ENCODE measurements at regions not wholly inside any gene's neighbourhood (a gene's known extent, or its start where the extent isn't known, plus 50 kb on each side); places are given as distances from the start of the nearest gene placed in this dataset.

GRCh38 chr16:85402910-85403692 is 210.0 kb upstream of the GSE1 start:
- no peaks in the 10 kb centered on the region for H3K27me3 ChIP-seq (ENCODE audit: control insufficient read depth, insufficient read depth, low read length)
- WGBS (ENCODE audit: insufficient coverage, insufficient read length) = no CpG with 5 or more reads among the region's 19 CpGs
- DNase-seq (ENCODE audit: low read depth, low spot score) = no peak
- H3K27ac ChIP-seq (ENCODE audit: low read length) = no peak overlapping the region
- no peaks in the 10 kb centered on the region for H3K36me3 ChIP-seq (ENCODE audit: control insufficient read depth, insufficient read depth, low read length)
- H3K9me3 ChIP-seq (ENCODE audit: control insufficient read depth, insufficient read depth, low read length) = no peaks in the 10 kb centered on the region
- H3K4me1 ChIP-seq (ENCODE audit: control insufficient read depth, insufficient read depth, low read length) = peaks cover 6% of the 10 kb centered on the region
- H3K4me3 ChIP-seq (ENCODE audit: low read length) = no peak overlapping the region

GRCh38 chr16:85403693-85404092 is 209.4 kb upstream of the GSE1 start:
- Histone ChIP-seq H3K36me3 (ENCODE audit: control insufficient read depth, insufficient read depth, low read length) (no peaks in the 10 kb centered on the region), H3K27me3 (ENCODE audit: control insufficient read depth, insufficient read depth, low read length) (no peaks in the 10 kb centered on the region), H3K4me3 (ENCODE audit: low read length) (no peak overlapping the region), H3K27ac (ENCODE audit: low read length) (no peak overlapping the region), H3K4me1 (ENCODE audit: control insufficient read depth, insufficient read depth, low read length) (peaks cover 6% of the 10 kb centered on the region), H3K9me3 (ENCODE audit: control insufficient read depth, insufficient read depth, low read length) (no peaks in the 10 kb centered on the region)
- WGBS (ENCODE audit: insufficient coverage, insufficient read length) = no CpG with 5 or more reads among the region's 6 CpGs
- no peak for DNase-seq (ENCODE audit: low read depth, low spot score)

GRCh38 chr16:85412911-85413520 is 200.1 kb upstream of the GSE1 start:
- no peaks in the 10 kb centered on the region for H3K9me3 ChIP-seq (ENCODE audit: control insufficient read depth, insufficient read depth, low read length)
- no peak overlapping the region for H3K4me3 ChIP-seq (ENCODE audit: low read length)
- no peak overlapping the region for H3K27ac ChIP-seq (ENCODE audit: low read length)
- H3K4me1 ChIP-seq (ENCODE audit: control insufficient read depth, insufficient read depth, low read length) = no peaks in the 10 kb centered on the region; the same call in 1 of the 2 replicates
- no peaks in the 10 kb centered on the region for H3K36me3 ChIP-seq (ENCODE audit: control insufficient read depth, insufficient read depth, low read length)
- DNase-seq (ENCODE audit: low read depth, low spot score) = no peak
- WGBS (ENCODE audit: insufficient coverage, insufficient read length) = no CpG with 5 or more reads among the region's 25 CpGs
- no peaks in the 10 kb centered on the region for H3K27me3 ChIP-seq (ENCODE audit: control insufficient read depth, insufficient read depth, low read length)

- Histone ChIP-seq H3K27ac (ENCODE audit: low read length) (no peak overlapping the region), H3K27me3 (ENCODE audit: control insufficient read depth, insufficient read depth, low read length) (no peaks in the 10 kb centered on the region), H3K4me1 (ENCODE audit: control insufficient read depth, insufficient read depth, low read length) (no peaks in the 10 kb centered on the region; the same call in 1 of the 2 replicates), H3K36me3 (ENCODE audit: control insufficient read depth, insufficient read depth, low read length) (no peaks in the 10 kb centered on the region), H3K4me3 (ENCODE audit: low read length) (no peak overlapping the region), H3K9me3 (ENCODE audit: control insufficient read depth, insufficient read depth, low read length) (no peaks in the 10 kb centered on the region)
- WGBS (ENCODE audit: insufficient coverage, insufficient read length) = no CpG with 5 or more reads among the region's 14 CpGs
- DNase-seq (ENCODE audit: low read depth, low spot score) = no peak
These were observed 199.1 kb upstream of the GSE1 start for GRCh38 chr16:85413691-85414663.

GRCh38 chr16:85415196-85416090 is 197.7 kb upstream of the GSE1 start:
- no peak for DNase-seq (ENCODE audit: low read depth, low spot score)
- Histone ChIP-seq H3K9me3 (ENCODE audit: control insufficient read depth, insufficient read depth, low read length) (no peaks in the 10 kb centered on the region), H3K4me3 (ENCODE audit: low read length) (no peak overlapping the region), H3K27me3 (ENCODE audit: control insufficient read depth, insufficient read depth, low read length) (no peaks in the 10 kb centered on the region), H3K27ac (ENCODE audit: low read length) (no peak overlapping the region), H3K4me1 (ENCODE audit: control insufficient read depth, insufficient read depth, low read length) (no peaks in the 10 kb centered on the region; the same call in 1 of the 2 replicates), H3K36me3 (ENCODE audit: control insufficient read depth, insufficient read depth, low read length) (no peaks in the 10 kb centered on the region)
- no CpG with 5 or more reads among the region's 25 CpGs for WGBS (ENCODE audit: insufficient coverage, insufficient read length)

GRCh38 chr16:85416228-85417109 is 196.7 kb upstream of the GSE1 start:
- H3K4me1 ChIP-seq (ENCODE audit: control insufficient read depth, insufficient read depth, low read length) = no peaks in the 10 kb centered on the region; the same call in 1 of the 2 replicates
- no peak overlapping the region for H3K4me3 ChIP-seq (ENCODE audit: low read length)
- WGBS (ENCODE audit: insufficient coverage, insufficient read length) = no CpG with 5 or more reads among the region's 24 CpGs
- DNase-seq (ENCODE audit: low read depth, low spot score) = no peak
- no peak overlapping the region for H3K27ac ChIP-seq (ENCODE audit: low read length)
- no peaks in the 10 kb centered on the region for H3K9me3 ChIP-seq (ENCODE audit: control insufficient read depth, insufficient read depth, low read length)
- no peaks in the 10 kb centered on the region for H3K27me3 ChIP-seq (ENCODE audit: control insufficient read depth, insufficient read depth, low read length)
- no peaks in the 10 kb centered on the region for H3K36me3 ChIP-seq (ENCODE audit: control insufficient read depth, insufficient read depth, low read length)

GRCh38 chr16:85417156-85417860 is 195.8 kb upstream of the GSE1 start:
- WGBS (ENCODE audit: insufficient coverage, insufficient read length) = no CpG with 5 or more reads among the region's 14 CpGs
- DNase-seq (ENCODE audit: low read depth, low spot score) = no peak
- Histone ChIP-seq H3K4me1 (ENCODE audit: control insufficient read depth, insufficient read depth, low read length) (peaks cover under 1% of the 10 kb centered on the region; the same call in 1 of the 2 replicates), H3K4me3 (ENCODE audit: low read length) (no peak overlapping the region), H3K27me3 (ENCODE audit: control insufficient read depth, insufficient read depth, low read length) (no peaks in the 10 kb centered on the region), H3K27ac (ENCODE audit: low read length) (no peak overlapping the region), H3K36me3 (ENCODE audit: control insufficient read depth, insufficient read depth, low read length) (no peaks in the 10 kb centered on the region), H3K9me3 (ENCODE audit: control insufficient read depth, insufficient read depth, low read length) (no peaks in the 10 kb centered on the region)

GRCh38 chr16:85418978-85419491 is 194.1 kb upstream of the GSE1 start:
- Histone ChIP-seq H3K9me3 (ENCODE audit: control insufficient read depth, insufficient read depth, low read length) (no peaks in the 10 kb centered on the region), H3K36me3 (ENCODE audit: control insufficient read depth, insufficient read depth, low read length) (no peaks in the 10 kb centered on the region), H3K4me3 (ENCODE audit: low read length) (no peak overlapping the region), H3K27me3 (ENCODE audit: control insufficient read depth, insufficient read depth, low read length) (no peaks in the 10 kb centered on the region), H3K4me1 (ENCODE audit: control insufficient read depth, insufficient read depth, low read length) (peaks cover 1% of the 10 kb centered on the region; the same call in 1 of the 2 replicates), H3K27ac (ENCODE audit: low read length) (no peak overlapping the region)
- no peak for DNase-seq (ENCODE audit: low read depth, low spot score)
- WGBS (ENCODE audit: insufficient coverage, insufficient read length) = no CpG with 5 or more reads among the region's 17 CpGs

Measured in iPS DF 6.9 (cell line).